ENCODE measurements at regions not wholly inside any gene's neighbourhood (a gene's known extent, or its start where the extent isn't known, plus 50 kb on each side); places are given as distances from the start of the nearest gene placed in this dataset.

DNA sequence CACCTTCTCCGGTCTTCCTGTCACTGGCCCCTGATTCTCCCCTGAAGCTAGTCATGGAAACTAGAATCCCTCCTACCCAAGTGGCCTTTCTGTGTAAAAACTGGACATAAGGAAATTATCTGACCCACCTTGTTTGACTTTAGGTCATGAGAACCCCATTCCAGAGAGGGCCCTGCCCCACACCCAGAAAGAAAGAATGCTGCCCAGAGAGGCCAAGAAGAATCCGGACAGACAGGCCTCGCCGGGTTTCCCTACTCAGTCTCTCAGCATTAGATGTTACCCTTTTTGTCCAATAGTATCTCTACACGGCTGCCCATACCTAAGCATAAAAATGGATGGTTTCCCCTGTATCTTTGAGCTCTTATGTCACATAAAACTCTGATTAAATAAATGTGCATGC lies 83.3 kb upstream of the HELT start:
- no peak for TF ChIP-seq EZH2 (IDR thresholded peaks at IDR 0.05; ENCODE audit: borderline replicate concordance, control insufficient read depth, low read depth, low read length)
- TF ChIP-seq RAD21 (IDR thresholded peaks at IDR 0.05; ENCODE audit: insufficient read depth, low read depth, low read length): no peak
